ENCODE measurements at regions not wholly inside any gene's neighbourhood (a gene's known extent, or its start where the extent isn't known, plus 50 kb on each side); places are given as distances from the start of the nearest gene placed in this dataset.

- DNase-seq (ENCODE audit: low read depth), result no peak
- TF ChIP-seq CTCF (conservative IDR thresholded peaks at IDR 0.05; ENCODE audit: low read depth, low read length), result no peak
- no peak overlapping the region for H3K4me3 ChIP-seq (ENCODE audit: low read depth, low read length)
Observed at GRCh38 chr12:89889062-89889461, 180.4 kb upstream of the ATP2B1 start.

- no peak overlapping the region for H3K4me3 ChIP-seq (ENCODE audit: low read depth, low read length)
- no peak for TF ChIP-seq CTCF (conservative IDR thresholded peaks at IDR 0.05; ENCODE audit: low read depth, low read length)
Observed at GRCh38 chr12:89884952-89885351, 176.3 kb upstream of the ATP2B1 start.

GRCh38 chr12:89884416-89884898 is 175.8 kb upstream of the ATP2B1 start:
- TF ChIP-seq CTCF (conservative IDR thresholded peaks at IDR 0.05; ENCODE audit: low read depth, low read length), result no peak
- no peak overlapping the region for H3K4me3 ChIP-seq (ENCODE audit: low read depth, low read length)
- DNase-seq (ENCODE audit: low read depth), result no peak

More at GRCh38 chr12:89884952-89885351, 176.3 kb upstream of the ATP2B1 start:
- no peak for DNase-seq (ENCODE audit: low read depth)

- no peak for DNase-seq (ENCODE audit: low read depth)
- no peak overlapping the region for H3K4me3 ChIP-seq (ENCODE audit: low read depth, low read length)
- no peak for TF ChIP-seq CTCF (conservative IDR thresholded peaks at IDR 0.05; ENCODE audit: low read depth, low read length)
Observed at GRCh38 chr12:89883630-89884389, 175.2 kb upstream of the ATP2B1 start.

- no peak overlapping the region for H3K4me3 ChIP-seq (ENCODE audit: low read depth, low read length)
- no peak for DNase-seq (ENCODE audit: low read depth)
- no peak for TF ChIP-seq CTCF (conservative IDR thresholded peaks at IDR 0.05; ENCODE audit: low read depth, low read length)
Observed at GRCh38 chr12:89882792-89883191, 174.2 kb upstream of the ATP2B1 start.

- no peak for DNase-seq (ENCODE audit: low read depth)
- no peak overlapping the region for H3K4me3 ChIP-seq (ENCODE audit: low read depth, low read length)
- TF ChIP-seq CTCF (conservative IDR thresholded peaks at IDR 0.05; ENCODE audit: low read depth, low read length), result no peak
Observed at GRCh38 chr12:89882050-89882449, 173.4 kb upstream of the ATP2B1 start.

Measured in epithelial cell of proximal tubule (primary cell).